DMS153 treated with DMSO at 0.1 percent for 48 hours (cell line): ENCODE measurements at regions not wholly inside any gene's neighbourhood (a gene's known extent, or its start where the extent isn't known, plus 50 kb on each side); places are given as distances from the start of the nearest gene placed in this dataset.

ENCODE experiments used
- DNase-seq: peaks from one replicate; lab custom pipeline; 2025; ENCODE audit not compliant: unreplicated experiment; lab: John Stamatoyannopoulos, UW

- DNase-seq = no peak
These were observed 212.6 kb downstream of the LACC1 start for GRCh38 chr13:44092078-44092970.

- DNase-seq = no peak
These were observed 214.2 kb downstream of the LACC1 start for GRCh38 chr13:44093607-44094564.

GRCh38 chr13:44096901-44097300, 217.2 kb downstream of the LACC1 start:
- no peak for DNase-seq

GRCh38 chr13:44098559-44098958, 218.9 kb downstream of the LACC1 start:
- DNase-seq = no peak

DNA sequence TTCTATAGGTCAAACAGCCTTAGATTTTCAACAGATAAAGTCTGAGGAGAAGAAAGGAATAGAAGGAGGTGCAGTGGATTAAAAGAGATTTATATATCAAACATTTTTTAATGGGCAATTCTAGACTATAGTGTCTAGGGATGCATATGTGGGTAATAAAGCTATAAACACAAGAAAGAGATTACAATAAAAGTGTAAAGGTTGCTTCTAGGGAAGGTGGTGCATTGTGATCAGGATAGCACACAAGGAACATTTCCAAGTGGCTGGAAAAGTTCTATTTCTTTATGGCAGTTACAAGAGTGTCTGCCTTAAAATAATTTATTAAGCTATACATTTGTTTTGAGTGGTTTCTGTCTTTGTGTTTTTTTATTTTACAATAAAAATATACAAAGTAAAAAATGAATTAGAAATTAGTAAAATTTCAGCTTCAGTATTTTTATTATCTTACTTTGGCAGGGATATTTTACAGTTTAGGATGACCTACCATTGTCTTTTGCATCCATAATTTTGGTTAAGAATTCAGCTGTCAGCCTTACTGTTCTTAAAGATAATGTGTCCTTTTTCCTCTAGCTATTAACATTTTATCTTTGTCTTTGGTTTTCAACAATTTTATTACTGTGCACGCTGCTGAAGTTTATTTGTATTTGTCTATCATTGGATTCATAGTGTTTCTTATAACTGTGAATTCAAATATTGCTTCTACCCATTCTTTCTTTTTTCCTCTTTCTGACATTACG, 221.8 kb downstream of the LACC1 start:
- no peak for DNase-seq

- DNase-seq = no peak
These were observed 223.9 kb downstream of the LACC1 start for GRCh38 chr13:44103429-44104196.

- no peak for DNase-seq
These were observed 224.4 kb downstream of the LACC1 start for GRCh38 chr13:44104197-44104490.

- DNase-seq = no peak
These were observed 225.3 kb downstream of the LACC1 start for GRCh38 chr13:44104969-44105368.

DNA sequence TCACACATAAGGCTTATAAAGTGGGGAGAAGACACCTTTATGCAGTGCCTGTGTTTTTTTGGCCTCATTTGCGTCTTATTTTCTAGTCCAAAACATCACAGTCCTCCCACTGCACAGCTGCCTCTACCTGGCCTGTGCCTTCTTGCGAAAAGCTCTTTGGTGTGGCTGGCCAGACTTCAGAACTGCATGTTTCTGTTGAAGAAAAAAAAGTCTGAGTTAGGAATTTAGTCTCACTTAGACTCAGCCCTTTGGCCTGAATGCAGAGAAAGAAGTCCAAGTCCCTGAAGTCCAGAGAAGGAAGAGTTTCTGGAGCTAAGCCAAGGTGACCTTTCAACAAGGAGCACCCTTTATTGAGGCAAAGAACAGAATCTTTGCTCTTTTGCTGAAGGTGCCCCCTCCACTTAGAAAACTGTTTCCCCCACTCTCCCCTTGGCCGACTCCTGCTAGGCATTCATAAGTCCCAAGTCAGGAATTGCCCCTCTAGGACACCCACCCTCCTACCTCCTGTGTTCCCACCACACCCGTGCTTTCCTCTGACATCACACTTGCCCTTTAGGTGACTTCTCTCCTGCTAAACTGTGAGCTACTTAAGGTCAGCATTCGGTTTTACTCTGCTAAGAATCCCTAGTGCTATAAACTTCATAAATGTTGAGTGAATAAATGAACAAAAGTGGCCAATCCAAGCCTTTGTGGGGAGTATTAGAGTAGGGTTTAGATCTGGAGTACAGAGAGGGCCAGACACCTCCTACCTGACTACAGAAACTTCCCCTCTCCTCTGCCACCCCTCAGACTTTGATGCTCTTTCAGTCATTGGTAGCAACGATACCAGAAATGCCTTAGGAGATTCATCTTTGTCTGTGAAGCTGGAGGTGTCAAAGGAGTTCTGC, 226.8 kb downstream of the LACC1 start:
- no peak for DNase-seq

- DNase-seq = no peak
These were observed 227.8 kb downstream of the LACC1 start for GRCh38 chr13:44107357-44108121.

DNA sequence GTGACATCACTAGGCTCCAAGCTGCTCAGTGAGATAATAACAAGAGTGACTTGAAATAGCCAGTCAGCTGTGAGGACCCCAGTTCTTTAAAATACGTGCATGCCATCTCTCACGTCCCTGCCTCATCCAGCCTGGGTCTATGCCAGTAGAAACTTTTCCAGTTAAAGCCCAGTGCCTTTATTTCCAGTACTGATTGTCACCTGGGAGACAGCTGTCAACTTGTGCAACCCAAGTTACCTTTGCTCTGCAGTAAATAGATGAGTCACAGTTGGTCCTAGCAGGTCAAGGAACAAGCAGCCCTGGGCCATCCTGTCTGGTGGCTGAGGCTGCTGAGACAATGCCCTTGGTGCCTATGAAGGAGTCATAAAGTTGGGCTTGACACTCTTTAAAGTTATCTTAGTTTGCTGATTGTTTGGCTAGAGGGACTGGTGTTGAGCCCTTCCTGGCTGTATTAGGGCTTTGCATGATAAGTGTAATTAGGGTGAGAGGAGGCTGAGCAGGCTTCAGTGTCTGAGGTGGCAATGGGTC, 228.7 kb downstream of the LACC1 start:
- DNase-seq = no peak

GRCh38 chr13:44110091-44110621, 230.5 kb downstream of the LACC1 start:
- DNase-seq = no peak

- no peak for DNase-seq
These were observed 232.0 kb downstream of the LACC1 start for GRCh38 chr13:44111701-44112100.

DNA sequence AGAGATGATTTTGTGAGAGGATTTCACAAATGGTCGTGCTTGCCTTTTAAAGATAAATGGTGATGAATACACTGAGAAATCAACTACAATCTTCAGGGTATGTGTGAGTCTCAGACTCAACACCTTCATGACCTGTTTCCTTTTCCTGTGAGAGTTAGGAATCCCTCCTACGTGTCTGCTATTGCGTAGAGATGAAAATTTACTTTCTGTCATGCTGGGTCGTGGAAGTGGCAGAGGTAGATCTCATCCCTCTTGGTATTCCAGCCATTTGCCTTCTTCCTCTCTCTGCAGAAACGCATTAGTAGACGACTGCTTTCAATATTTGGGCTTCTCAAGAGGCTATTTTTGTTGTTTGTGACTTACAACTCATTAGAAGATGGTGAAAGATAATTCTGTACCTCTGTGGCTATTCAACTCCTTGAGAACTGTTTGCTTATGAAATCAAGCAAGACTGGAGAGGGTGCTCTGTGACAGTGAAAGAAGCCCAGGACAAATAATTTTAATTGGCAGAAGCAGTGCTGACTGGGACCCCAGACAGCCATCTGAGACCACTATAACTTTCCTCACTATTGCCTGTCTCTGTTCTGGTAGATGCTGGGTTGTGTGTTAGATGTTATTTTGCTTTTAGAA, 233.1 kb downstream of the LACC1 start:
- no peak for DNase-seq

- no peak for DNase-seq
These were observed 237.0 kb downstream of the LACC1 start for GRCh38 chr13:44116562-44117332.

- no peak for DNase-seq
These were observed 237.6 kb downstream of the LACC1 start for GRCh38 chr13:44117351-44117750.

- DNase-seq = no peak
These were observed 238.1 kb downstream of the LACC1 start for GRCh38 chr13:44117816-44118215.
